GM19025 (cell line): ENCODE measurements at regions not wholly inside any gene's neighbourhood (a gene's known extent, or its start where the extent isn't known, plus 50 kb on each side); places are given as distances from the start of the nearest gene placed in this dataset.
"Not testable (repeated sequence)": the region's sequence is repeated elsewhere in the genome, so short reads cannot be mapped to it uniquely, and the experiment has no call there.

Experiments
- ATAC-seq: cut with Tn5 transposase; IDR thresholded peaks from one replicate; pipeline ENCODE4 v1.9.1; 2021; ENCODE audit warnings: mild to moderate bottlenecking, low read depth, moderate library complexity; ENCODE audit not compliant: unreplicated experiment

DNA sequence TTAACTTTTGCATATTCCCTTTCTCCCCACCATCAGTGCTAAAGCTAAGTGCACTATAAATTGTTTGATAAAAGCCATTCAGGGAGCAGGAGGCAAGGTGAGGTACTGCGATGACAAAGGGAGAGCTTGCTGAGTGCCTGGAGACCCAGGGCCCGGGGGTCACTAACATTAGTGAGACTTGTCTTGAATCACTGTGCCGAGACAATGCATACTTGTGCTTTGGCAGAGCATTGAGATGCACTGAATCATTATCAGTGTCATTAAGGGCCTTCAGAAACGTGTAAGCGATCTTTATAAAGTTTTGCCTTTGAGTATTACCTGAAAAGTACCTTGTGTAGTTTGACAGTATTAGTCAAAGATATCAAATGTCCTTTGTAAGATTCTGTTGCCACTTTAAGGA, 447.5 kb downstream of the PCNX1 start:
- no peak for ATAC-seq

DNA sequence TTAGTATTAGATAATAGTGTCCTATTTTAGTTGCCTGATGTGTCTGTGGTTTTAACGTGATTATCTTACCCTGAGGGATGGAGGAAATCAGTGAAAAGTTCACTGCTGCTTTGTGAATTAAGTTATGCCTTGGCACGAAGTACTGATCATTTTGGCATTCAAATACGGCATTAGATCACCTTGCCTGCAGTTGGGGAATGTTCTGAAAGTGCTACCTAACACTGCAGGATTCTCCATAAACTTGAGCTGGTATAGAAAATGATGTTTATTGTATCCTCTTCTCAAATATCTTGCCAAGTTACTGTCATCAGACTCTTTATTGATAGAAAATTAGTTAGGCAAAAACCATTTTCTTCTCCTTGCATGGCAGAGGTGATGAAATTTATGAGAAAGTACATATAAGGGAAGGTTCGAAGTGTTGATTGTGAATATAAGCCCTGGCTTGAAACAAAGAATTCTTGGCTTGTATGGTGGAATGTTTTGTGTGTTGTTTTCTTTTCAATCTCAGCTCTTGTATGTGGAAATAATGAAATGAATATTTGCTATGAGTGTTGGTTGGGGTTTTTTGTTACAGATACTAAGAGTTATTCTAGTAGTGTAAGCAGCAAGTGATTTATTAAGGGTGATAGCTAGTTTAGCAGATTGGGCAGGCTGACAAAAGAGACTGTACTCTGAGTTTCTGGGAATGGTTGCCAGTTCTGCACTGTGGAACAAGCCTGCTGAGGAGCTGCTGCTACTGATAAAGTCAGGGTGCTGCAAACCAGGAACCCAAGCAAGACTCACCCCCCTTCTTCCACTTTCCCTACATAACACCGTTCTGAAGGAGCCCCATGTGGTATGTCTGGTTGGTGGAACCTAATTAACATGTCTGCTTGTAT, 448.3 kb downstream of the PCNX1 start:
- ATAC-seq, result no peak

DNA sequence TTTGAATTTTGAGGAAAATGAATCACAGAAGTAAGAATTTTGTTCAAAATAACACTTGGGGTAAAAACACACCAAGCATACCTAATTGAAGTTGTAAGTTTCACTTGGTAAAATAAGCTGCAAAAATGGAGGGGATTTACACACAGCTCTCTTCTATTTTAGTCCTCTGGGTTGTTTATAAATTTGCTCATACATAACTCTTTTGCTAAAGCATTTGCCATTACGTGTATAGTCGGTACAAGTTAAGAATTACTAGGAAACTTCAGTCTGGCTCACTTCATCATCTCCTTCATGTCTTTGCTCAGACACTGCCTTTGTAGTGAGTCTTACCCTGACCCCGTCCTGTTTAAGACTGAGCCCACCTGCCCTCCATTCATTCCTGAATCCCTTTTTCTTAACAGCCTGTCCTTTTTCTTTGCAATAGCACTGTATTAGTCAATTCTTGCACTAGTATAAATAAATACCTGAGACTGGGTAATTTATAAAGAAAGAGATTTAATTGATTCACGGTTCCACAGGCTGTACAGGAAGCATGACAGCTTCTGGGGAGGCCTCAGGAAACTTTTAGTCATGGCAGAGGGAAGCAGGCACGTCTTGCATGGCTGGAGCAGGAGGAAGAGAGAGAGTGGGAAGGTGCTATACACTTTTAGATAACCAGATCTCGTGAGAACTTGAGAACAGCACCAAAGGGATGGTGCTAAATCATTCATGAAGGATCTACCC, 451.1 kb downstream of the PCNX1 start:
- no peak for ATAC-seq

DNA sequence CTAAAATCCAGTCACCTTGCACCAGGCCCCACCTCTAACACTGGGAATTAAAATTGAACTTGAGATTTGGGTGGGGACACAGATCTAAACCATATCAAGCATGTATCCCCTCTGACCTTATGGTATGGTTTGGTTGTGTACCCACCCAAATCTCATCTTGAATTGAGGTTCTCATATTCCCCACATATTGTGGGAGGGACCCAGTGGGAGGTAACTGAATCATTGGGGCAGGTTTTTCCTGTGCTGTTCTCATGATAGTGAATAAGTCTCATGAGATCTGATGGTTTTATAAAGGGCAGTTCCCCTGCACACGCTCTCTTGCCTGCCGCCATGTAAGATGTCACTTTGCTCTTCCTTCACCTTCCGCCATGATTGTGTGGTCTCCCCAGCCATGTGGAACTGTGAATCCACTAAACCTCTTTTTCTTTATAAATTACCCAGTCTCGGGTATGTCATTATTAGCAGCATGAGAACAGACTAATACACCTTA, 451.7 kb downstream of the PCNX1 start:
- not testable (repeated sequence) for ATAC-seq

DNA sequence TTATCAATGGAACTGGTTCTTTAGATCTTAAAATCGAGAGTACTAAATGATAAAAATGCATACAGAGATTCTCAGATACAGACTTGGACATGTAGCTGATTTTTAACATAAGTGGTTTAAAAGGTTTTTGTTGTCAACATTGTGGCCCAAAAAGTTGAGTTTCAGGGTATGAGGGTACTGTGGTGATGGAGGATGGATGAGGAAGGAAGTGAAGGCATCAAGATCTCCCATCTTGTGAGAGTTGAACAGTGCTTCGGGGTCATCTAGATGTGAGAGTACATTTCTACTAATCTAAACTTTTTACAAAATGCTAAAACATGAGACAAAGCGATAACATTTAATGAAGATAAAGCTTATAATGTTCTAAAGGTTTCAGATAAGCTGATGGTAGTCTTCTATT, 452.6 kb downstream of the PCNX1 start:
- no peak for ATAC-seq

DNA sequence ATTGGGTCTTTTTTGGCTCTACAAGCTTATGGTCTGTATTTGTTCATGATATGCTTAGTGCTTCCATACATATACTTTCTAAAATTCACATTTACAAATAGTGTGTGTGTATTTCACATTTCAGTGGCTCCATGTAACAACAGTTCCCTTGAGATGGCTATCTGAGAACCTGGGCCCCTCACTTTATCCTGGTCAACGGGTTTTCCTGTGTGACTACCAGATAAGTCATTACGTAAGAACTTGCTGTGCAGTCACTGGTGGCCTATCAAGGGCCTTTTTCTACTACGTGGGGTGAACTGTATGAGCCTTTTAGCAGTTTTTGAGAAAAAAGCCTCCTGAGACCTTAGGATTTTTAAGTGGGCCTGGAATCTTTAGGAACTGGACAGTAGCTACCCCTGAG, 454.1 kb downstream of the PCNX1 start:
- ATAC-seq, result no peak

DNA sequence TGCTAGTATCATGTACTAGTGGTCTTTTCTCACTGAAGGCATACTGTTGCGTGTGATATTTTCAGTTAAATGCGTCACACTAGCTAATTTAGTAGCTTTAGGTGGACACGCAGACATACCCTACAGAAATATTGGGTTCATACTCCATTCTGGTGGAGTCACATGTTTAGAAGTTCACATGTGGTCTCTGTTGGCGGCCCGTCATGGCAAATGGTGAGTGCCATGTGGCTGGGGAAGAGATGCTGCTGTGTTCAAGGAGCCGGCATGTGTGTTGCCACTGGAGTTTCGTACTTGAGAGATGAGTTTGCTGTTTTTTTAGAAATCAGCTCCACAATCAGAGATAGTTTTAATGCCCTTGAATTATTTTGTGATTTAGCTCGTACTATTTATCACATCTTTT, 454.6 kb downstream of the PCNX1 start:
- ATAC-seq, result no peak

DNA sequence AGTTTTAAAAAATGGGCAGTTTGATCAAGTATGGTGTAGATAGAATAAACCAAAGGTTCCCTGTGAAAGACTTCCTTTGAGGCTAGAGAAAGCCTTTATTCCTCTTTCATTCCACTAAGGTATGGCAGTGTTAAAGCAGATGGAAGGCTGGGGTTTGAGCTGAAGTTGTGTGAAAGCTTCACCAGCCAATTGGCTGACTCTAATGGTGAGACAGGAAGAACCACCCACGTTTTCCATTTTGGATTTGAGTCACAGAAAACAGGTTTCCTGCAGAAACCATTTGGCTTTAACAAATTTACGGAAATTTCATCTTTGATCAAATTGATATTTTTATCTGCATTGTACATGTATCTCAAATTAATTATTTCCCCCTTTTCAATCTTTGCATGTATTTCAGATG, 455.0 kb downstream of the PCNX1 start:
- no peak for ATAC-seq

DNA sequence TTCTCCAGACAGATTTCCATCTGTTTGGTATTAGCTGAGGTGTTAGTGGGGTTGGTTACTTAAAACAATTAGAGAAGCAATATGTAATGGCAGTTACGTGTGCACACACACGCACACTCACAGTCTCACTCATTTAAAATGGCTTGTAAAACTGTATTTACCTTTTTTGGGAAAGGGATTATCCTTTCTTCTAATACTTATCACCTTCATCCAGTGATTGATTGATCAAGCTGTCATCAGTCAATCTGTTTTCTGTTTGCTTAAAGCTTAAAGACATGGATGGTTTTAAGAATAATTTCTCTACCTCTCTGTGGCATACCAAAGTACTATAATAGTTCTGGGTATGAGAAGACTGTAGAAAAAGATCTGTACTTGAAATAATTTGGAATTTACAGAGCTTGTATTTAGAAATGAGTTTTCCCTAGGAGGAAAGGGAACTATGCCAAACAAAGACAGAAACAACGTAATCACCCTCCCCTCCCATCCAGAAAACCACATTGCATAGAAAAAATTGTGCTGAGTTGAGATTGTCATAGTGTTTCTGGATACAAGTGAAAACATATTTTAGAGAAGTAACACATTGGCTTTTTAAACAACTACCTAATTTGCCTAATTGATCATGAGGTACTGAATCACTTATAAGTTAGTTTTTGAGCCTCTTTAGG, 455.8 kb downstream of the PCNX1 start:
- no peak for ATAC-seq

DNA sequence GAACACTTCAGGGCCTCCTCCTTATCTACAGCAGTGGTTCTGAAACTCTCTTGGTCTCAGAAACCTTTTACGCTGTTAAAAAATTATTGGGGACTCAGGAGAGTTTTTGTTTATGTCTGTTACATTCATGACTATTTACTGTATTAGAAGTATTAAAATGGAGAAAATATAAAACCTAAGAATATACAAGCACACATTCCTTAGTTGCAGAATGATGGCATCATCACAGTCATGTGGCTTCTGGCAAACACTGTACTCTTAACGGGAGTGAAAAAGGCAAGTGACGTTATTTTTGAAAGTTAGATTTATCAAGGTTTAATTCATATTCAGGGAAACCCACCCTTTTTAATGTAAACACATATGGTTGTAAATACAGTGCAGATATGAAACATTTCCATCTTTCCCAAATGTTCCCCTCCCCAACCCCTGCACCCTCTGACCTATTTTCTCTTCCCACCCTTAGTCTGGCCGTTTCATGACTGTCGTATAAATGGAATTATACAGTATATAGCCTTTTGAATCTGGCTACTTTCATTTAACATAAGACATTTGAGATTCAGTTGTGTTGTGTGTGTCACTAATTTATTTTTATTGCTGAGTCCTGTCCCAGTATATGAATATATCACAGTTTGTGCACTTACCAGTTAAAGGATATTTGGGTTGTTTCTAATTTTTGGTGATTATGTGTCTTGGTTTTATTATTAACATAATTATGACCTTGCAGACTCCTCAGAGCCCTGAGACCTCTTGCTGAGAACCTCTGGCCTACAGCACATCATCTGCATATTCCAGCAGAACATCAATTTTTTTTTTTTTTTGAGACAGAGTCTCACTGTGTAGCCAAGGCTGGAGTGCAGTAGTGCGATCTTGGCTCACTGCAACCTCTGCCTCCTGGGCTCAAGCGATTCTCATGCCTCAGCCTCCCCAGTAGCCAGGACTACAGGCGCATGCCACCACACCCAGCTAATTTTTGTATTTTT, 457.0 kb downstream of the PCNX1 start:
- ATAC-seq, result no peak

DNA sequence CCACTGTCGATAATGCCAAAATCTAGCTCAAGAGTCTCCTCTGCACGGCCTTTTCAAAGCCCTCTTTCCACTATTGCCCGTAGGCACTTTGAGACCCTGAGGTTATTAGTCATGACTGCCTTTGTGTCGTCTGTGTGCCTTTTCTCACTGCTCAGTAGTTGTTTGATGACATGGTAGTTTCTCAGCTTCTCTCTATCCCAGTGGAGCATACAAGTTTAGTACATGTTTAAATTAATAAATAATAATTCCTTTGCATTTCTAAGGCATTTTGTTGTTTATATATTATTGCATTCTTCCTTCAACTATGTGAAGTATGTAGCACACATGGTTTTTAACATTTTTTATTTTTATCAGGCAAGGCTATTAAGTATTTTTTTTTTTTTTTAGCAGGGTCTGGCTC, 458.1 kb downstream of the PCNX1 start:
- ATAC-seq, result no peak

DNA sequence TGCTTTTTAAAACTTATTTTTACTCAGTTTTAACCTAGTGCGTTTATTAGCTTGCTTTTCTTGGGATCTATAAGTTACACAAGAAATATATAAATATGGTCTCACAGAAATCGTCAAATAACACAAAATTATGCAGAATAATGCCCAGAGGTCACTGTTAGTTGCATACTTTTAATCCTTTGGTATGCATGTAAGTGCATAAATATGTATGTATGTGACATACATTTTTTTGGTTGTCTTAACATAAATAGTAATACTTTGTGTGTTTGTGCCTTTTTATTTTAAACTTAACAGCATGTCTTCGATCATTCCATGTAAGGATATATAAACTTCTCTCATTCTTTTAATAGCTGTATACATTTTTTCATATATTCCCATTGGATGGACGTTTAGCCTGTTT, 459.6 kb downstream of the PCNX1 start:
- no peak for ATAC-seq

DNA sequence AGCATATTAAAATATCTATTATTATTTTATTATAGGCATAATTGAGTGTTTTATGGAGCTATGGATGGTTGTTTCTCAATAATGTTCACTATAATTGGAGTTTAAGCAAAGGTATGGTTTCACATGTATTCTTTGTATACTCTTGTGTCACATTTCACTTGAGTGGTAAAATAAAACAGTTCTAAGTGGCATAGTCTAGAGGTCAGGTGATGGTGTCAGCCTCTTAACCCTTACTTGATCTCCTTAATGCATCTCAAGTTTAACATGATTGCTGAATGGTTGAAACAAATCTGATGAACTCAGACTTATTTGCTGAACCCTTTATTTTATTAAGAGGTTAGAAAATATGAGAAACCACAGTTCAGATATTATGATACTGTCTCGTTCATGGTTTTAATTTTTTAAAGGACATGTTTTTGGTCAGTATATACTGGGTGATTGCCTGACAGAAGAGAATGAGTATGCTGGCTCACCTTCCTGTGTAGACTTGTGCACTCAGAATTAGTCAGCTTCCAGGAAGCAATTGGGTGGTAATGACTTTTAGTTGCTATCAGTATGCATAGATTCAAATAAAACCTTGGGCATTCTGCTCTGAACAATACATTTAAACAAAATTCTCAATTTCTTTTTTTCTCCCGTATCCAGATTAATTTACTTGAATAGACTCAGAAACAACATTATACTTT, 464.6 kb downstream of the PCNX1 start:
- no peak for ATAC-seq

DNA sequence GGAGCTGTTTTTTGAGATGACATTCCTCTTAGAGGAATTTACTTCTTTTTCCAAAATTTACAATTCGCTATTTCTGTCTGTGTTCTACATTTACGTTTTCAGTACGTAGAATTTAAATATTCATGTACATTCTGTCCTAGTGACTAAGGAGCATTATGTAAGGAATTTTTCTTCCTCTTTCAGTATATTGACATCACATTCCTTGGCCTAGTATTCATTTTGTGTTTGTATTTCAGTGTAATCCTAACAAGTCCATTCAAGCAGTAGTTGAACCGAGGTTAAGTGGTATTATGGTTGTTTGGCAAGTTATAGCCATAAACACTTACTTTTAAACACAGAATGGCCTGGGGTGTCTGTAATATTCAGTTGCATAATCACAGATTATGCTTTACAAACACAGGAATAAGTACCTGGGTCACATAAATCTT, 465.2 kb downstream of the PCNX1 start:
- ATAC-seq, result no peak

DNA sequence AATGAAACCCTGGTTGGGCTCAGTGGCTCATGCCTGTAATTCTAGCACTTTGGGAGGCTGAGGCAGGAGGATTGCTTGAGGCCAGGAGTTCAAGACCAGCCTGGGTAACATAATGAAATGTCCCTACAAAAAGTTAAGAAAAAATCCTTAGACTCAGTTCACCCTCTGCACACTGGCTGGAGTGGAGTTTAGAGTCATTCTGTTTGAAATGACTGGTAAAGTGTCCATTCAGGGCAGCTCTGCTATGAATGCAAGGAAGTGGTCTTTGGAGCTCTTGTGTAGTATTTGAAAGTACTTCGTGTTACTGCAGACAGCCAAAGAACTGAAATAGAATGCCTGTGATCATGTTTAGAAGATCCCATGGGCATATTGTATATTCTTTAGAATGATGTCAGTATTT, 466.5 kb downstream of the PCNX1 start:
- no peak for ATAC-seq

DNA sequence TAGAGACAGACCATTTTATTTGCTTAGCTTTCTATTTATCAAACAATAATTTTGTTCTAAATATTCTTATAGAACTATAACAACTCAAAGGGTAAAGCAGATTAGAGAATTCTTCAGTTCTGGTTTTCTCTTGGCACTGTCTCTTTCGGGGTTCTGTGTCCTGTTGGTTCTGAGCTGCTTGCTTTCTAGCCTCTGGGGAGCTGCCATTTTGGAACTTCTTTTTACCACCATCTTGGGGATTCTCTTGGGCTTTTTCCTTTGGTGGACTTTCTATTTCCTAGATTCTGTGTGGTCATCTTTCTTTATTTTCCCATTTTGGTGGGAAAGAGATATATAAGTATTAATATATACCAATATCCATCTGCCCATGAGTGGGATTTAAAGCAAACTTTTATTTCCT, 467.7 kb downstream of the PCNX1 start:
- no peak for ATAC-seq

DNA sequence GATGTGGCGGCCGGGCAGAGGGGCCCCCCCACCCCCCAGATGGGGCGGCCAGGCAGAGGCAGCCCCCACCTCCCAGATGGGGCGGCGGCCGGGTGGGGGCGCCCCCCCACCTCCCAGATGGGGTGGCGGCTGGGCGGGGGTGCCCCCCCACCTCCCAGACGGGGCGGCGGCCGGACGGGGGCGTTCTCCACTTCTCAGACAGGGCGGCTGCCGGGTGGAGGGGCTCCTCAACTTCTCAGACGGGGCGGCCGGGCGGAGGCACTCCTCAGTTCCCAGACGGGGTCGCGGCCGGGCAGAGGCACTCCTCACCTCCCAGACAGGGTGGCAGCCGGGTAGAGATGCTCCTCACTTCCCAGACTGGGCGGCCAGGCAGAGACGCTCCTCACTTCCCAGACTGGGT, 469.8 kb downstream of the PCNX1 start:
- ATAC-seq, result no peak

DNA sequence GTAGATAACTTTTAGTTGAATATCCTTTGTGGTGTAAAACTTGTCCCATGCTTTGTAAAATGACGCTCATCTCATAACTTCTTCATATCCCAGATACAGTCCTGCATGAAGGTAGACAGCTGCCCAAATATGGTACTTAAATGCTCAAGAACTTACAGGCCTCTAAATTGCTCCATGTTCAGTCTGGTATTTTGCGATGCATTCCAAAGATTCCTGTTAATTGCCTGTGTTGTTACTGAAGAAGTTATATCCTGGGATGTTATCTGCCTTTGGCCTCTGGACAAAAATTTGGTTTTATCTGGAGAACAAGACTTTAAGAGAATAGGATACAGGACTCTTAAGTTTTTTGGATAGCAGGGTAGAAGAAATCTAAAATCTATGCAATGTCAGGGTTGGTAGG, 473.0 kb downstream of the PCNX1 start:
- no peak for ATAC-seq

DNA sequence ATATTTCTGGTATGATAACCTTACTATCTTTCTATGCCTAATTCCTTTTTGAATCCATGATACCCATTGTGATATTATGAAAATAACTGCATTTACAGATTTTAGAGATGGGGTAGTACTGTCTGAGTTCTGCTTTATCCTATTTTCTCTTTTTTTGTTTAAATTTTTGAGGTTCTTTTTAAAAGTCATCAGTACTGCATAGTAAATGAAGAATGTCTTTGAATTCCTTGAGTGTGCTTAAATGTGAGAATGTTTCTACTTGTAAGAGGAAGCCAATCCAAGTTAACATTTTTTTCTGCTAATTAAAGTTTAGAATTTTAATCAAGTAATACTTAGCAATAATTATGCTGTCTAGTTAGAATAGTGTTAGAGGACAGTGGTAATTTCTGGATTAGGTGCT, 474.6 kb downstream of the PCNX1 start:
- no peak for ATAC-seq

DNA sequence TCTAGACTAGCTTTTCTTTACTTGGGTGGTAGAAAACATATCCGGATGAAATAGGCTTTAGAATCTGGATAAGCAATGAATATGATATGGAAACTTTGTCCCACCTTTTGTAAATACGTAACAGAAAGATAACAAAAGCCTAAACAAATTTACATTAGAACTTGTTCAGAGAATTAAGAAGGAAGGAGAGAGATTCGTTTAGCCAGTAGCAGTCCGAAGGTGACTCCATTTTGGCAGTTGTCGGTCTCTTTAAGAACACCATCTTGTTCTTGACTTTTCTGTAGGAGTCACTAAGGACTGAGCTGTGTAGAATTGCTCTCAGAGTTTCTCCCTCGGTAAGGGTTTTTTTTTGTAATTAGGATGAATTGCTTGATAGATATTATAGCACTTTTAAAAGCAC, 475.1 kb downstream of the PCNX1 start:
- no peak for ATAC-seq
